ENCODE measurements at regions not wholly inside any gene's neighbourhood (a gene's known extent, or its start where the extent isn't known, plus 50 kb on each side); places are given as distances from the start of the nearest gene placed in this dataset.

GRCh38 chr15:93997071-93997658 lies 234.2 kb upstream of the MCTP2 start:
- TF ChIP-seq CTCF (IDR thresholded peaks at IDR 0.05; ENCODE audit: low read depth, low read length): peak; percentile 87
- no peak for DNase-seq (ENCODE audit: extremely low read depth, low read depth)

- no peak for DNase-seq (ENCODE audit: extremely low read depth, low read depth)
- no peak for TF ChIP-seq CTCF (IDR thresholded peaks at IDR 0.05; ENCODE audit: low read depth, low read length)
These were observed 241.8 kb upstream of the MCTP2 start for GRCh38 chr15:93989440-93989998.

- no peak for DNase-seq (ENCODE audit: extremely low read depth, low read depth)
- TF ChIP-seq CTCF (IDR thresholded peaks at IDR 0.05; ENCODE audit: low read depth, low read length): no peak
These were observed 244.3 kb upstream of the MCTP2 start for GRCh38 chr15:93987068-93987467.

- TF ChIP-seq CTCF (IDR thresholded peaks at IDR 0.05; ENCODE audit: low read depth, low read length): no peak
- no peak for DNase-seq (ENCODE audit: extremely low read depth, low read depth)
These were observed 244.9 kb upstream of the MCTP2 start for GRCh38 chr15:93986400-93986984.

GRCh38 chr15:93985925-93986324 lies 245.4 kb upstream of the MCTP2 start:
- no peak for TF ChIP-seq CTCF (IDR thresholded peaks at IDR 0.05; ENCODE audit: low read depth, low read length)
- DNase-seq (ENCODE audit: extremely low read depth, low read depth): no peak

GRCh38 chr15:93985176-93985575 lies 246.2 kb upstream of the MCTP2 start:
- DNase-seq (ENCODE audit: extremely low read depth, low read depth): no peak
- no peak for TF ChIP-seq CTCF (IDR thresholded peaks at IDR 0.05; ENCODE audit: low read depth, low read length)

GRCh38 chr15:93983526-93983925 lies 247.8 kb upstream of the MCTP2 start:
- DNase-seq (ENCODE audit: extremely low read depth, low read depth): no peak
- no peak for TF ChIP-seq CTCF (IDR thresholded peaks at IDR 0.05; ENCODE audit: low read depth, low read length)

Measured in AG09319 (cell line).